GM12864 (cell line): ENCODE measurements at regions not wholly inside any gene's neighbourhood (a gene's known extent, or its start where the extent isn't known, plus 50 kb on each side); places are given as distances from the start of the nearest gene placed in this dataset.
A peak's percentile ranks its signal among the peaks of the same experiment; 100 is the strongest.

Experiments used
- DNase-seq: peaks from one replicate; pipeline ENCODE4 v3.0.0-alpha.2; 2011; ENCODE audit warnings: low read depth
- H3K4me3 ChIP-seq: 2 replicates; pipeline ENCODE4 v1.5.1; 2011; ENCODE audit warnings: mild to moderate bottlenecking, low read depth, low read length, control low read depth
- CTCF ChIP-seq: IDR thresholded peaks from 2 replicates; pipeline ENCODE4 v1.5.1; 2011; ENCODE audit warnings: low read depth, mild to moderate bottlenecking, moderate library complexity, low read length, control low read depth, inconsistent platforms; ENCODE audit errors: missing control alignments

- DNase-seq, result no peak
- no peak for TF ChIP-seq CTCF
- no peak overlapping the region for H3K4me3 ChIP-seq
These were observed 129.0 kb upstream of the SGK1 start for GRCh38 chr6:134446896-134447295.

GRCh38 chr6:134446218-134446848 lies 128.4 kb upstream of the SGK1 start:
- no peak for DNase-seq
- no peak overlapping the region for H3K4me3 ChIP-seq
- TF ChIP-seq CTCF, result no peak

GRCh38 chr6:134443009-134443408 lies 125.1 kb upstream of the SGK1 start:
- DNase-seq, result no peak
- H3K4me3 ChIP-seq, result no peak overlapping the region
- TF ChIP-seq CTCF, result no peak

GRCh38 chr6:134442073-134442472 lies 124.2 kb upstream of the SGK1 start:
- no peak for TF ChIP-seq CTCF
- no peak overlapping the region for H3K4me3 ChIP-seq
- DNase-seq, result no peak

- no peak for DNase-seq
- TF ChIP-seq CTCF, result no peak
These were observed 120.9 kb upstream of the SGK1 start for GRCh38 chr6:134438837-134439236.

GRCh38 chr6:134437376-134437775 lies 119.5 kb upstream of the SGK1 start:
- no peak for TF ChIP-seq CTCF
- no peak overlapping the region for H3K4me3 ChIP-seq
- peak; percentile 19 for DNase-seq

More at GRCh38 chr6:134438837-134439236, 120.9 kb upstream of the SGK1 start:
- no peak overlapping the region for H3K4me3 ChIP-seq

GRCh38 chr6:134436950-134437349 lies 119.0 kb upstream of the SGK1 start:
- no peak for DNase-seq
- no peak overlapping the region for H3K4me3 ChIP-seq
- no peak for TF ChIP-seq CTCF
